ENCODE measurements at regions not wholly inside any gene's neighbourhood (a gene's known extent, or its start where the extent isn't known, plus 50 kb on each side); places are given as distances from the start of the nearest gene placed in this dataset.

DNA sequence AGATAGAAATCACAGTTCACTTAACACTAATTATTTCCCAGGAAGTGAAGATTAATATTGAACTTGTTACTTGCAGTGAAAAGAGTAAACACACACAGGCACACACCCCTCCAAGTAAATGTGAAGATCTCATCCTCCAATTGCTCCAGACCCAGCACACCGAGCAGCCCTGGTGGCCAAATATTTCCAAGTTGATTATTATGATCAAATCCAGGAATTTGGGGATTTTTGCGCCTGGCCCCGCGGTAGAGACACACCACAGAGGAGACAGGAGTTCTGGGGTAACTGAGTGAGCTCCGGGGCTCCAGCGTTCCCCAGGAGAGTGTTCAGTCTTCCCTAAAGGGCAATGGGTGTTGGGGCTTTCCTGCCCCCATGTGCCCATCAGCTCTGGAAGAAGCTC is 431.5 kb downstream of the BCL11B start:
- Histone ChIP-seq H2AFZ (no peak overlapping the region), H3K27me3 (ENCODE audit: control insufficient read depth, insufficient read depth, low read length) (peaks cover 2% of the 10 kb centered on the region), H3K36me3 (ENCODE audit: control insufficient read depth, insufficient read depth, low read length) (no peaks in the 10 kb centered on the region), H3K4me1 (no peaks in the 10 kb centered on the region), H3K4me3 (ENCODE audit: low read depth, low read length) (no peak overlapping the region), H3K4me2 (ENCODE audit: low read length) (no peak overlapping the region), H3K27ac (no peak overlapping the region), H3K9me3 (ENCODE audit: control insufficient read depth, low read length) (no peaks in the 10 kb centered on the region), H3K79me2 (no peaks in the 10 kb centered on the region), H3K9ac (no peak overlapping the region)
- no peak for TF ChIP-seq CTCF (IDR thresholded peaks at IDR 0.05)

DNA sequence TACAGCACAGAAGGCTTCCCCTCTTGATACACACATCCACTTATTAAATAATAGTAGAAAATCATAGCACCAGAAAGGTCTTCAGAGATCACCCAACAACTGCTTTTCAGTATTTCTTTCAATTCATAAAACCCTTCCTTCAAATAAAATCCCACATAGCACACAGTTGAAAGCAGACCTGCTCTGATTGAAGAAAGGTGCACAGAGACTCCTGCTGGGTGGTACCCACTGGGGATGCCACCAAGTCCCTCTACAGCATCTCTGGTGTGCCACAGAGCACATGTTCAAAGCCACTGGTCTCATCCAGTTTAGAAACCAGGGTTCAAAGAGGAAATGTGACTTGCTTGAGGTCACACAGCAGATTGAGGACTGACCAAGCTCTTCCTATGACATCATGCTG is 427.5 kb downstream of the BCL11B start:
- no peak overlapping the region for H3K4me3 ChIP-seq (ENCODE audit: low read depth, low read length)
- no peaks in the 10 kb centered on the region for H3K9me3 ChIP-seq (ENCODE audit: control insufficient read depth, low read length)
- H3K27ac ChIP-seq: no peak overlapping the region
- no peaks in the 10 kb centered on the region for H3K27me3 ChIP-seq (ENCODE audit: control insufficient read depth, insufficient read depth, low read length)
- H3K36me3 ChIP-seq (ENCODE audit: control insufficient read depth, insufficient read depth, low read length): no peaks in the 10 kb centered on the region
- TF ChIP-seq CTCF (IDR thresholded peaks at IDR 0.05): no peak
- no peak overlapping the region for H3K9ac ChIP-seq
- H2AFZ ChIP-seq: no peak overlapping the region
- no peaks in the 10 kb centered on the region for H3K79me2 ChIP-seq
- no peak overlapping the region for H3K4me2 ChIP-seq (ENCODE audit: low read length)
- H3K4me1 ChIP-seq: no peaks in the 10 kb centered on the region

GRCh38 chr14:98847521-98848468 is 424.2 kb downstream of the BCL11B start:
- no peak for TF ChIP-seq CTCF (IDR thresholded peaks at IDR 0.05)

GRCh38 chr14:98853063-98853729 is 418.8 kb downstream of the BCL11B start:
- H3K36me3 ChIP-seq (ENCODE audit: control insufficient read depth, insufficient read depth, low read length): no peaks in the 10 kb centered on the region
- no peak for TF ChIP-seq CTCF (IDR thresholded peaks at IDR 0.05)
- H3K27me3 ChIP-seq (ENCODE audit: control insufficient read depth, insufficient read depth, low read length): no peaks in the 10 kb centered on the region
- no peak overlapping the region for H3K4me3 ChIP-seq (ENCODE audit: low read depth, low read length)
- no peaks in the 10 kb centered on the region for H3K9me3 ChIP-seq (ENCODE audit: control insufficient read depth, low read length)
- no peaks in the 10 kb centered on the region for H3K4me1 ChIP-seq
- no peak overlapping the region for H3K9ac ChIP-seq
- H3K4me2 ChIP-seq (ENCODE audit: low read length): no peak overlapping the region
- no peak overlapping the region for H2AFZ ChIP-seq
- H3K27ac ChIP-seq: no peak overlapping the region
- no peaks in the 10 kb centered on the region for H3K79me2 ChIP-seq

More at GRCh38 chr14:98847521-98848468, 424.2 kb downstream of the BCL11B start:
- no peaks in the 10 kb centered on the region for H3K9me3 ChIP-seq (ENCODE audit: control insufficient read depth, low read length)
- H3K79me2 ChIP-seq: no peaks in the 10 kb centered on the region
- H3K36me3 ChIP-seq (ENCODE audit: control insufficient read depth, insufficient read depth, low read length): no peaks in the 10 kb centered on the region
- H3K9ac ChIP-seq: no peak overlapping the region
- H3K4me2 ChIP-seq (ENCODE audit: low read length): no peak overlapping the region
- no peak overlapping the region for H2AFZ ChIP-seq
- H3K27ac ChIP-seq: no peak overlapping the region
- no peak overlapping the region for H3K4me3 ChIP-seq (ENCODE audit: low read depth, low read length)
- H3K27me3 ChIP-seq (ENCODE audit: control insufficient read depth, insufficient read depth, low read length): no peaks in the 10 kb centered on the region
- H3K4me1 ChIP-seq: no peaks in the 10 kb centered on the region
